ENCODE measurements at regions not wholly inside any gene's neighbourhood (a gene's known extent, or its start where the extent isn't known, plus 50 kb on each side); places are given as distances from the start of the nearest gene placed in this dataset.

DNA sequence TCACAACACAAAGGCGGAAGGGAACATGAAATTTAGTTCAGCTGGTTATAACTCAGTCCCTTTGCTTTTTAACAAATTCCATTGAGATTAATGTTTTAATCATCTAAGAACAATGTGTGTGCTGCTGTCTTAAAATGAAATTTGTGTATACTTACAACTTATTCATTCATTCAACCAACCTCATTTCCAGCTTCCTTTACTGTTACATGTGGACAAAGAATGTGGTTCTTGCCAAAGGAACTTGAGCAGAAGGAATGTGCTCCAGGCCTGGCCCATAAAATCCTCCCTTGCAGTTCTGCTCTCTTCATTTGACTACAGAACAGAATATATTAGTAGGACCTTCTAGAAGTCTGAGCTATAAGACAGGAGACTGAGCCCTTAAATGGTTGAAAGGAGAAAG is 176.8 kb upstream of the GLRA2 start:
- TF ChIP-seq, protein P1, sequence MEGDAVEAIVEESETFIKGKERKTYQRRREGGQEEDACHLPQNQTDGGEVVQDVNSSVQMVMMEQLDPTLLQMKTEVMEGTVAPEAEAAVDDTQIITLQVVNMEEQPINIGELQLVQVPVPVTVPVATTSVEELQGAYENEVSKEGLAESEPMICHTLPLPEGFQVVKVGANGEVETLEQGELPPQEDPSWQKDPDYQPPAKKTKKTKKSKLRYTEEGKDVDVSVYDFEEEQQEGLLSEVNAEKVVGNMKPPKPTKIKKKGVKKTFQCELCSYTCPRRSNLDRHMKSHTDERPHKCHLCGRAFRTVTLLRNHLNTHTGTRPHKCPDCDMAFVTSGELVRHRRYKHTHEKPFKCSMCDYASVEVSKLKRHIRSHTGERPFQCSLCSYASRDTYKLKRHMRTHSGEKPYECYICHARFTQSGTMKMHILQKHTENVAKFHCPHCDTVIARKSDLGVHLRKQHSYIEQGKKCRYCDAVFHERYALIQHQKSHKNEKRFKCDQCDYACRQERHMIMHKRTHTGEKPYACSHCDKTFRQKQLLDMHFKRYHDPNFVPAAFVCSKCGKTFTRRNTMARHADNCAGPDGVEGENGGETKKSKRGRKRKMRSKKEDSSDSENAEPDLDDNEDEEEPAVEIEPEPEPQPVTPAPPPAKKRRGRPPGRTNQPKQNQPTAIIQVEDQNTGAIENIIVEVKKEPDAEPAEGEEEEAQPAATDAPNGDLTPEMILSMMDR (IDR thresholded peaks at IDR 0.05), result no peak

DNA sequence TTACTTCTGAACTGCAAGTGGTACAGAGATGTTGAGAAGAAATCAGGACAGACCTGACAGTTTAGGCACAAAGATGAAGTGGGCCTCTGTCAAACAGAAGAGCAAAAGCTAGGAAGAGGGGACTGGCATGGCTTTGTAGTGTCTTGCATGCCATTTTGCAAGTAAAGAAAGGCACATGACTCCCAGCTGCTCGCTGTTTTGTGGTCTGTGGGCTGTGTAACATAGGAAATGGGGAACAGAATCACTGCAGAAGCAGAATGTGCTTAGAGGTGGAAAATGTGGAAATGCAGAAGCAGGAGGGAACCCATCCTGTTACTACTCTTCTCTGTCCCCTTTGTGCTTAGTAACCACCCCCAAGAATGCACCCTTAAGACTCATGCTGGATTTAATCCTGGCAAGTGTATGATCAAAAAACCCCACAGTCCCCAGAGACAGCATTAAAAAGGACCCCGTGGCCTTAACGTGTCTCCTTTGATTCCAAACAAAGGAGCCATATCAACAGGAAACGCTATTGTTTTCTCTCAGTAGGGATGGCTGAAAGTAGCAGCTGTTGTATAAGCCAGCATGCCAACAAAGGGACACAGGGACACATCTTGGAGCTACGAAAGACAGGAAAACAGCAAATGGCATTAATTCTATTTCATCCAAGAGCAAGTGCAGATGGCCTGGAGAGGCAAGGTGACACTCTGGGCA is 177.6 kb upstream of the GLRA2 start:
- TF ChIP-seq, protein P1 (IDR thresholded peaks at IDR 0.05), result no peak

DNA sequence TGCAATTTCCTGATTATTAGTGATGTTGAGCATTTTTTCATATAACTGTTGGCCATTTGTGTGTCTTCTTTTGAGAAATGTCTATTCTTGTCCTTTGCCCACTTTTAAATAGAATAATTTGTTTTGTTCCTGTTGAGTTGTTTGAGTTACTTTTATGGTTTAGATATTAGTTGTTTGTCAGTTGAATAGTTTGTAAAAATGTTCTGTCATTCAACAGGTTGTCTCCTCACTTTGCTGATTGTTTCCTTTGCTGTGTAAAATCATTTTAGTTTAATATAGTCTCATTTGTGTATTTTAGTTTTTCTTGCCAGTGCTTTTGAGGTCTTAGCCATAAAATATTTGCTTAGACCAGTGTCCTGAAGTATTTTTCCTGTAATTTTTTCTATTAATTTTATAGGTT is 181.8 kb upstream of the GLRA2 start:
- TF ChIP-seq, protein P1 (IDR thresholded peaks at IDR 0.05), result no peak

DNA sequence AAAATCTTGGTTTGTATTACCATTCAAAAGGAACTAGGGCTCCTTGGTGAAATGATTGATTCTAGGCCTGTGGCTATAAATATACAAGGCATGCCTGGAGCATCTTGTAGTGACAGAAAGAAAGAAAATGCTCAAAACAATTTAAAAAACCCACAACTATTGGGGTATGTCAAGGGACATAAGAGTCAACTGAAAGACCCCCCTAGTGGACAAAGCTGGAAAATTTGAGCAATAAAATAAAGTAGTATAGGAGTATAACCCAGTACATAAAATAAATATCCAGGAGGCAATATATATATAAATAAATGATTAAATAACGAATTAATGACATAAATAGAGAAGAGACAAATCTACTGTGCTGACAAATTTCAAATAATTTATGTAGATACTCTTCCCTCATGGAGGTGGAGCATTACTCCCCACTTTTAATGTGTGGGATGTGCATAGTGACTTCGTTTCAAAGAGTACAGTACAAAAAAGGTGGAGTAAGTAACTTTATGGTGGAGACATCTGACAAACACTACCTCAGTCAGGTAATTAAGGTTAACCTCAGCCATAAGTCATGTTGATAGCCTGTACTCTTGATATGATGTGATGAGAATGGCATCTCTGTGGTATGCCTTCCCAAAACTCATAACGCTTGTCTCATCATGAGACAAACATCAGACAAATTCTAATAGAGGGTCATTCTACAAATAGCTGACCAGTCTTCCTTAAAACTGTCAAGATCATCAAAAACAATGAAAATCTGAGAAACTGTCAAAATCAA is 185.0 kb upstream of the GLRA2 start:
- TF ChIP-seq, protein P1 (IDR thresholded peaks at IDR 0.05), result no peak

DNA sequence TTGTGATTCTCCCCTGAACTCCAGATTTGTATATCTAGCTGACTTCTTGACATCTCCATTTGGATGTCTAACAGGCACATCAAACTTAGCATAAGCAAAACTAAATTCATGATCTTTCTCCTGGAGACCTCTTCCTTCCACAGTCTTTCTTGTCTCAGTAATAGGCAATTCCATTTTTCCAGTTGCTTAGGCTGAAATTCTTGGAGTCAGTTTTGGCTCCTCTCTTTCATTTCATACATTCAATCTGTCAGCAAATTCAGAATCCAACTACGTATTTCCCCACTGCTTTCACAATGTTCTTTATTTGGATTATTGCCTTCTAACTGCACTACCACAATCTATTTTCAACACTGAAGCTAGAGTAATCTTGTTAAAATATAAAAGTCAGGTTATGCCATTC is 219.9 kb upstream of the GLRA2 start:
- TF ChIP-seq, protein P1 (IDR thresholded peaks at IDR 0.05), result no peak

DNA sequence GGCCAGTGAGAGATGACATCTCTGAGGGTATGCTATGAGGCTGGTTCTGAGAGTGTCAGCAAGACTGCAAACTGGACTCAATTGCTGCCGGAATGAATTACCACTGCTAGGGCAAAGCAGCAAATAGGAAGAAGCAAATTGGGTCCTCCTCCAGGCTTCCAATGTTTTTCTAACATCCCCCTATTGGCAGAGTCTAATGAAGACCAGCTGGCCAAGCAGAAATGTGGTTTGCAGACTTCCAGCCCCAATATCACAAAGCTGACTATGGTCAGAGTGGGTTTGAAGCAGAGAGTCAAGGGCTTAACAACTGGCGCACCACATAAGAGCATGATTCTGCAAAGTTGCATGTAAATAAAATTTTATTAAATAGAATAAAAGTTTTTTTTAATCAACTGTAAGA is 225.4 kb upstream of the GLRA2 start:
- TF ChIP-seq, protein P1 (IDR thresholded peaks at IDR 0.05), result no peak

DNA sequence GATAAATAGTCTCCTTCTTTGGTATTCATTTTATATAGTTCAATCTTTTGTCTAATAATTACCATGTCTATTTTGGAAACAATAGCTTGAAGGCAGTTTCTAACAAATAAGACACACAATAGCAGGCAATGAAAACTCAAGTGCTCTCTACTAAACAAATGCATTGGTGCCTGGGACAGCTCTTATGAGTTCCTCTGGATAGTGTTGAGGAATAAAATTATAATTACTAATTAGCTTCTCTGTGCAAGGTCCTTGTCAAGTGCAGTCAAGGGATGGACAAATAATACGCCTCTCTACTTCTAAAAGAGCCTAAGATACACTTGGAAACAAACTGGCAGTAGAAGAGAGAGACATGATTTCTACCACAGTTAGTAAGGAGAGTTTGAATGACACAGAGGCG is 229.0 kb upstream of the GLRA2 start:
- TF ChIP-seq, protein P1 (IDR thresholded peaks at IDR 0.05), result no peak

Data from LNCAP (cell line).